ENCODE measurements at regions not wholly inside any gene's neighbourhood (a gene's known extent, or its start where the extent isn't known, plus 50 kb on each side); places are given as distances from the start of the nearest gene placed in this dataset.

DNA sequence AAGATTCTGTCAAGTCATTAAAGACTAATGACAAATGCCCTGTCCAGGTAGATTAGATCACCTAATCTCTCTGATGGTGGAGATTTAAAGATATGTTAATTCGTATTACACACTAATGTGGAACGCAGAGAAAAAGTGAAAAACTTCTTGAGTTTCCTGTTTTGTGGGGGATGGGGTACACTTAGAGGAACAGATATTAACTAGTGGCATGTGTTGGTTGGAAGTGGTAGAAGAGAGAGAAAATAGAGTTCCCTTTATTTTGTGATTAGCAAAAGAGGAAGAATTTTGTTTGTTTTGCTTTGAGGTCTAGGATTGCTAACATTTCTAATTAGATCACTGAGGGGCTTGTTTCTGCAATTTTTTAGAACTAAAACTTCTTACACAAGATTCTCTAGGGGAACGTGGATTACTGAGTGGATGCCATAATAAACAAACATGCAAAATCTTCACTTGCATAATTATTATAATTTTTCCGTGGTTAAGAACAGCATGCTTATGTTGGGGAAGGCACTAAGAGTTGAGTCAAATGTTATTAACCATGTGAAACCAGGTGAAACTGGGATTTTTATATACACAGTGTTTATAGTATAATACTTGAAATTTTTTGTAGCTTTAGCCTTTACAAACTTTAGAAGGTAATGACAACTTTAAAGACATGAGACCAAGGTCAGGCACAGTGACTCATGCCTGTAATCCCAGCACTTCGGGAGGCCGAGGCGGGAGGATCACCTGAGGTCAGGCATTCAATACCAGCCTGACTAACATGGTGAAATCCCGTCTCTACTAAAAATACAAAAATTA lies 97.4 kb upstream of the STK17B start:
- peak; percentile 22 to 34 for DNase-seq

DNA sequence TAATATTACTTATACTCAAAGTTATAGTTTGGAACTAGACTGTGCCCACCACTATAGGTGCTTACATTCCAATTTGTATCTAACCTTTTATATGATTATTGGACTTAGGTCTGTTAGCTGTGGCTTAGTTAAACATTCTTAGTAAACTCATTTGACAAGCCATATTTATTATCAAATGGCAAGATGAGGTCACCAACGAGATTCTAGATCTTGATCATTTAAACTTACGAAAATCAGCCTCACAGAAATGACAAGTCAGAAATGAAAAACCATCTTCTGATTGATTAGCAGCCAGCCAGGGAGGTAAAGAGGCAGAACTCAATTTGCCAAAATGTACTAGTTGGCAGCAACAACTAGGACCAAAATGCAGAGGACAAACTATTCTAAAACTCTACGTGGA lies 100.4 kb upstream of the STK17B start:
- DNase-seq = no peak
- ATAC-seq = no peak
- intact Hi-C loops (cut with DNase I, micrococcal nuclease) = no loop called here

More for the DNA sequence above, 97.4 kb upstream of the STK17B start:
- peak; percentile 73 for ATAC-seq
- intact Hi-C loops (cut with DNase I, micrococcal nuclease) = no loop called here

DNA sequence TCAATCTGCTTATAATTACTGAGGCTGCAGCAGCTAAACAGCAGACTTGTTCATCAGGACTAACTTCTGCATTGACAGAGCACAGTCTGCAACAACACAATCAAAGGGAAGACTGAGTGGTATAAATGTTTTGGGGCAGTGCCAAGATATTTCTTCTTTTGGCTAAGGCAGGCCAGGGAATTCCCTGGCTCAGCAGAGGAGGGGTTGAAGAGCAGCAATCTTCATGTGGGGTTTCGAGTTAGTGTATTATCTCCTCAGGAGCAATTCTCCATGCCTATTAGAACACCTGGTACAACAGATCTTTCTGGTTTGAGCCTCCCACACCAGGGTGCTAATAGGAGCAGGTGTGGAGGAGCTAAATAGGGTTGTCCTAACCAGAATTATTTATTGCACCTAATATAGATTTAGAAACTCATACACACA lies 103.0 kb upstream of the STK17B start:
- intact Hi-C loops (cut with DNase I, micrococcal nuclease) = no loop called here
- ATAC-seq (peak; percentile 27), DNase-seq (no peak)

DNA sequence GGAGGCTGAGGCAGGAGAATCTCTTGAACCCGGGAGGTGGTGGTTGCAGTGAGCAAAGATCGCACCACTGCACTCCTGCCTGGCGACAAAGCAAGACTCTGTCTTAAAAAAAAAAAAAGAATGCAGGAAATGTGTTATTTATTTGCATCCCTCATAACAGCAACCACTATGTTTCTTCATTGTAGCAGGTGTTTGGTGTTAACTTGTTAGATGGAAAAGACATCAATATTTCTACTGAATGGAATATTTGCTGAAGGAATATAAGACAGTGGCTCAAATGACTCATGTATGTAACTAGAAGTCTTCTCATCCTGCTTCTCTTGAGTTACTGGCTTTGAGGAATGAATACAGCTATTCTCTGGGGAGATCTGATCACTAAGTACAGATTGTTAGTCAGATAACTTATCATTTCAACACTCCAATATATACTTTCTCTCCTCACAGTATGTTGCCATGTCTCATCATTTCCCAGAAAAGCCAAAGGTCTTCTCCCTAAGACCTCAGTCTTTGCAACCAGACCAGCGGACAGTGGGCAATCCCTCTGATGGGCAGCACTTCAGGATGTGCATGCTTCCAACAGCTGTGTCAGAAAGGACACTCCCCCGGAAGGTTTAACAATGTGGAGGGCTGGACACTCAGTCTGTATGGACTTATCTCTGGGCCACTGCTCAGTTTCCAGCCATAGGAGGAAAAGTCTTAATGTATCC lies 104.4 kb upstream of the STK17B start:
- intact Hi-C loops (cut with DNase I, micrococcal nuclease) = no loop called here
- DNase-seq = peak in 1 of 2 donors; percentile 18
- peak; percentile 64 for ATAC-seq

DNA sequence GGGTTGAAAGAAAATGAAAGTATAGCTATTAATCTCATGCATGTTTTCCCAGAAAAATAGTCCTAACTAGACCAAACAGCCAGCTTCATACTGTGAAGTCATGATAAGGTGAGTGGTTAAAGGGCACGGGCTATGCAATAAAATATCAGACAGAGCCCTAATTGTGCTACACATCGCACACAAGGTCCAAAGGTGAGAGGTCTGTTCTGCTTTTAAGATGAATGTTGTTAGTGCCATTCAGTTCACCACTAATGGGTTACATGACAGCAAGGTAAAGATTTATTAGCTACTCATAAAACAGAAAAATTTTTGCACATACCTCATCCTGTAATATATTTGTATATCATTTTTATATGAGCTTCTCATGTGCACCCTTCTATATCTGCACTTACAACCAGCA lies 105.0 kb upstream of the STK17B start:
- DNase-seq (peak in 1 of 2 donors; percentile 45), ATAC-seq (peak; percentile 94)
- intact Hi-C loops (cut with DNase I, micrococcal nuclease) = no loop called here

DNA sequence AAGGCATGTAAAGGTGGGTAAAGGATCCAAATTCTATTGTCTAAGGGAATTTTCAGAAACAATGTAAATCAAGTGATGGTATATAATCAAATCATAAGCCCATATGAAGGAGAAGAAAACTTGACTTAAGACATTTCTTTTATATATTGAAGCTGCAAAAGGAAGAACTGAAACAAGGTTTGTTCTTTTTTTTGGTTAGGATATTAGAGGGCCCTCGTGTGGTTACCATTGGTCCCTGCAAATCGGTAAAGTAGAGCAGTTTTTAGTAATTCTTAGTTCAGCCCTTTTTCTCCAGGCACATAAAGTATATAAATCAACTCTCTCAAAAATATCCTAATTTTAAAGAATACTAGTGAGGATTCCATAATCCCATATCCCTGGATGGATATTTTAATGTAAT lies 105.6 kb upstream of the STK17B start:
- peak; percentile 49 for ATAC-seq
- intact Hi-C loops (cut with DNase I, micrococcal nuclease) = no loop called here
- peak in 1 of 2 donors; percentile 23 for DNase-seq

DNA sequence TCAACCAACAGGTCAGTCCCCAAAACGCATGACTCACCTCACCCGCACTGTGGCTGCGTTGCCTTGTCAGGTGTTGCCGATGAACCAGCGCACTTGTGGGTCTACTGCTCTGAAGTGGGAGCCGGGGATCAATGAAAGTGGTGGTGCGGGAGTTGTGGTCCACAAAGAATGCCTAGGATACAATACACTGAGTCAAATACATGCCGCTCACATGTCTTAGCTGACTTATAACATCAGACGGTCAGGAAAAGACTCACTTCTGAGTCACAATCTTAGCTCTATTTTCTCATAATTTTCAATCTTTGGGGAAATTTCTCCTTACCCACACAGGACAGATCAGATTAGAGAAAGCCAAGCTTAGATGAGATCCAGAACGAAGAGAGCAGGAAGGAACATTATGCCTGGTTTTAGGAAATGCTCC lies 107.1 kb upstream of the STK17B start:
- intact Hi-C loops (cut with DNase I, micrococcal nuclease) = no loop called here
- ATAC-seq = no peak

DNA sequence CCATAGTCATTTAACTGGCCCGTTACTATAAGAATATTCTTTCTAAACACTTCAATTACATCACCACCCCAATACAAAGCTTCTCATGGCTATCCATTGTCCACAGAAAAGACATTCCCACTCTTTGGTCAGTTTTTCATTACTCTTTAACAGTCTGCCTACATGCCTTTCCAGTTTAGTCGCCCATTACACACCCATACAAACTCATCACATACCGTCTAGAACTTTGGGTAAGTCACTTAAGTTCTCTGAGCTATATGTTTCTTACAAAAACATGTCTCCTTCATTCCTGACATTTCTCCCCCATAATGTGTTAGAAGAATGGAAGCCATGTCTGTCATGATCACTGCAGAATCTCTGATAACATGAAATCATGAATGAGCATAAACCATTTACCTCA lies 108.2 kb upstream of the STK17B start:
- intact Hi-C loops (cut with DNase I, micrococcal nuclease) = no loop called here

More for the DNA sequence above, 107.1 kb upstream of the STK17B start:
- DNase-seq = no peak

DNA sequence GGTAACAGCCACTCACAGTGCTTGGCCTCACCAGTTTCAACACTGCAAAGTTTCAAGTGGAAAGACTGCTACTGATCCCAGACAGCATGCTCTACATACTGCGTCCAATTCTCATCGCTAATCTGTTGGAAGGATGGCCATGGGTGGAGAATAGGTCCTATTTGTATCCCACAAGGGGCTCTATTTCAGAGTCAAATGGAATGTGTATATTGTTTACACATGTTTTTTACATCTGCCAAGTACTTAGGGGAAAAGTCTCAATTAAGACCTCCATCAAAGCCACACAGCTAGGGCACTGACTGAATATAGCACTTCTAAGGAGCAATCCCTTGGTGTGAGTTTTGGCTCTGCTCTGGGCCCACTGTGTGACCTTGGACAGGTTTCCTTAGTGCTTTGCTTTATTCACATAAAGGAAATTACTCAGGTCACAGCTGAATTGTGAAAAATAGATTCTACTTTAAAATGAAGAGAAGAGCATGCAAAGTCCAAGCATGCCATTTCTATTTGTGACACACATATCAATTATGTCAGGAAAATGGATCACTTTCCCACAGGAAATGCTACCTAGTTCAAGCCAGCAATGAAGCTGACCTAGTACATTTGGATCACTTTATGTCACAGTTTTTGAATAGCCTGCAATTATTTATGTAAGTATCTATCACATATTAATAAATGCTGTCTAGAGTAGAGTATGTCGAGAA lies 112.9 kb upstream of the STK17B start:
- ATAC-seq (no peak), DNase-seq (no peak)
- intact Hi-C loops (cut with DNase I, micrococcal nuclease) = no loop called here

More for the DNA sequence above, 108.2 kb upstream of the STK17B start:
- DNase-seq = no peak
- no peak for ATAC-seq

DNA sequence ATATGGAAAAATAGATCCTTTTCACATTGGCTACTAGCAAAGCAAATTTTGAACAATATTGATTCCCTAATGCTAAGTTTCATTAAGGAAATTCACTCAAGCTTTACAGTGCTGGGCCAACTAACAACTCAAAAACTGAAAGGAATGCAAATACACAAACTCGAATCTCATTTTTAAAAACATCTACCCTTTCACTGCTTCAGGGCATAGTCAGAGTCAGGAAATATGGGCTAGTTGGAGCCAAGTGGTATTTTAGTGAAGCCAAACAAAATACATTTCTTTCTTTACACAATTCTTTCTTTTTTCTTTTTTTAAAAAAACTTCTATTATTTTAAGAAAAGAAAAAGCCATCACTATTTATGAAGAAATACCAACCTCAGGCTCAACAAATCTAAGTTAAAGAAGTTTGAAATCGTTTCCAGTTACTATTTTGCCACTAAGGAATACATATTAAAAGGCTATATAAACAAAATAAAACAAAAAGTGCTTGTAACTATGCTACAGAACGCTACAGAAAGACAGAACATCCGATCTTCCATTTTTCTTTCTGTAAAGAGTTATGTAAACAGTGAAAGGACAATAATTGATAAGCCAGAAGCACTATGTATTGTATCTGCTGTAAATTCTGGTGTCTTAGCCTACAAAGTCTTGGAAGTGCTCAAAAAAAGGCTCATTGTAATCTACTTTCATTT lies 113.6 kb upstream of the STK17B start:
- intact Hi-C loops (cut with DNase I, micrococcal nuclease) = no loop called here

DNA sequence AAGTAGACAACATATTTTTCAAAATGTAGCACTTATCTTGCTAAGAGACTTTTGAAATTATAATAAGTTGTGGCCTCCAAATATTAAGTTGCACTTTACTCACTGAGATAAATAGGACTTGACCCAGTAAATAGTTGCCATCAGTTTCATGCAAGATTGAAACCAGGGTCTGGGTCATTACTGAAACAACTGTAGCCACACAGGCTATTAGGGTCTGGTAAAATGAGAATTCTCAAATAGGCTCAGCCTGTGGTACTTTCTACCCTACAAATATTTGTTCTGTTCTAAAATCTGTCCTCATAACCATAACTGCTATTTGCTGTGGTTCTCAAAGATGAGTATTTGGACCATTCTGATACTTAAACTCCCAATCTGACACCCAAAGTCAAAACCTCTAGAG lies 115.4 kb upstream of the STK17B start:
- intact Hi-C loops (cut with DNase I, micrococcal nuclease) = no loop called here
- ATAC-seq (no peak), DNase-seq (no peak)

More for the DNA sequence above, 113.6 kb upstream of the STK17B start:
- DNase-seq (no peak), ATAC-seq (no peak)

DNA sequence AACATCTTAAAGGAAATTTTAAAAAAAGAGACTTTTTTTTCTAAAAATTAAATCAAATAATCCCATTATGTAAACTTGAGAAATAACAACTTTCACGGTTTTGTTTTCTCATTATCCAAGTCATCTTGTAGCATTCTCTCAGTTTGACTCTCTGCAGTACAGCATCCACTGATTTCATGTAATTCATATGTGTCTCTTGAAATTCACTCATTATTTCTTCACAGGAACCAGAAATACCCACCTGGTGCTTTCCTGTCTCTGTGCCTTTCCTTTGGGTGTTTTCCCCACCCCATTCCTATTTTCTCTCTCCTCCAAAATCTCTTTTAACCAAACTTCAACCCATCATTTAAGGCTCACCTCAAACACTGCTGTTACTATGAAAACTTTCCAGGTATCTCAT lies 116.1 kb upstream of the STK17B start:
- intact Hi-C loops (cut with DNase I, micrococcal nuclease) = no loop called here
- DNase-seq (no peak), ATAC-seq (no peak)

DNA sequence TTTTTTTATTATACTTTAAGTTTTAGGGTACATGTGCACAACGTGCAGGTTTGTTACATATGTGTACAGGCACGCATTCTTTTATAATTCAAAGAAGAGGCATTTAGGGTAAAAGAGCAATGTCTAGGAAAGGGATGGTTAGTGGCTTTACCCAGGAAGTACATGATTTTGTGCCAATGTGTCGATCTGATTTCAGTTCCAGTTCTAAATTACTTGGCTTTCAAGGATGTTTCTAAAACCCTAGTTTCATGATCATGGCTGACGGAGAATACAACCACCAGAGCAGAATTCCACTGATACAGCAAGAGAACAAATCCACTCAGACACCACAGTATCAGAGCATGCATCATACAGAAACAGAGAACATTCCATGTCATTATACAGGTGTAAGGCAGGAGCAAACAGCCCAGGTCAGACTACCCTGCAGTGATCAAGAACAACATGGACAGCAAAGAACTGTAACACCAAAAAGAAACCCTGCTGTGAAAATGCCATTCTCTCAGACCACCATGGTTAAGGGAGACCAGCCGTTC lies 116.7 kb upstream of the STK17B start:
- intact Hi-C loops (cut with DNase I, micrococcal nuclease) = no loop called here
- no peak for DNase-seq
- no peak for ATAC-seq

DNA sequence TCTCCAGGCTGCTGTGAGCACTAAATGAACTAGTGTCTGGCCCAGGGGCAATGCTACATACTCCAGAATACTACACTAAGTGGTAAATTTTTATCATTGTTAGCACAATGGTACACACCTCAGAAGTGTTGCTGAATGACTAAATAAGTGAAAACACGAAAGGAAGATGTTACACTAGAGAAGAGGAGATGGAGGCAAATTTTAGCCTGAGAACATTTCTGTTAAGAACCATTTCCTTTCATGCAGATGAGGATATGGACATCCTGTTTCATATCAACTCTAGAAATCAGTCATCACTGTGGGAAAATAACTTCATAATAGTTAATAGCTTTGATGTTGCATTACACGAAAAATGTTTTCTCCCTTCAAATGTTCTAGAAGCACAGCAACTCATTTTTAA lies 117.6 kb upstream of the STK17B start:
- DNase-seq (no peak), ATAC-seq (no peak)
- intact Hi-C loops (cut with DNase I, micrococcal nuclease) = no loop called here

DNA sequence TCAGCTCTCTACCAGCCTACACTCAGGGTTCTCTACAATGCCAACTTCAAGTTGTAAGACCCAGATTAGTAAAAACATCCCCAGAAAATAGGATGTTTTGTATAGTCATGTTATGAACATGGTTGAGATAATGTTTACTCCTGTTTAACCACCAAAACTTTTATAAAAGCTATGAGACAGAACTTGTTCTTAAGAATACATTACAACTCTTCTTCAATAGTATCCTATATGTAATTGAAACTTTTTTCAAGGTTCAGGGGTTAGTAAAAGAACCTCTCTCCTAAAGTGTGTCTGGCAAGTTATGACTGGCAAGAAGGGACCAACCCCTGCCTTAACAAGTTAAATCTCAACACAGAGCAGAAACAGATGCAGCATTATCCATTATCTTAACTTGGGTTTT lies 118.8 kb upstream of the STK17B start:
- DNase-seq (no peak), ATAC-seq (no peak)
- intact Hi-C loops (cut with DNase I, micrococcal nuclease) = no loop called here

DNA sequence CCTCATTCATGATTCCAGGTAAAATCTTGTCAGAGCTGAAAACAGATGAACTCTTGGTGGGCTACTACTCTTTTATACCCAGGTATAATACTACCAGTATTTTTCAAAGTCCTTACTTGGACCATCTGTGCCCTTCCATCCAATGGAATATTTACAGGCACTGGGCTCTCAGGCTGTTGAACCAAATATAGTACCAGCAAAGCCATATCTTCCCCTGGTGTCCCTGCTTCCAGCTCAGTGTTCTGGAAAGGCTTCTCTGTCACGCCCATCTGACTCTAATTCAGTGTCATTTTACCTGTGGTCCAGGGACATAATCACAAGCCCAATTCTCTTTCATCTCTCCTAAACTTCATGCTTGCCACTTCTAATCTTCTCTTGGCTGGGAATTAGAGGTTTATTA lies 119.2 kb upstream of the STK17B start:
- intact Hi-C loops (cut with DNase I, micrococcal nuclease) = no loop called here
- DNase-seq (no peak), ATAC-seq (no peak)

DNA sequence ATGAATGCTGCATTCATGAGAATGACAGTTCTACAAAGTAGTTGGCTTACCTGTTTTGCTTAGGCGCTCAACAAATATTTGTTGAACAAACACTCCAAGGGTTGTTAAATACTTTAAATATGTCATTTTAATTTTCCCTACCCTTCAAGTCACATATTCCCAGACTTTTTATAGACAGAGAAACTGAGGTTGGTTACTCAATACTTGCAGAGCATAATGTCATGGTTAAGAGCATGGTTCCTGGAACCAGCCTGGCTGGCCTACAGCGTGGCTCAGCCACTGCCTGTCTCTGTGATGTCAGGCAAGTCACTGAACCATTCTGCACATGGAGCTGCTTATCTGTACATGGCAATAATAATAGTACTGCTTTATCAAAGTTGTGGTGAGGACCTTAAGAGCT lies 120.0 kb upstream of the STK17B start:
- no peak for DNase-seq
- ATAC-seq = no peak
- intact Hi-C loops (cut with DNase I, micrococcal nuclease) = no loop called here

DNA sequence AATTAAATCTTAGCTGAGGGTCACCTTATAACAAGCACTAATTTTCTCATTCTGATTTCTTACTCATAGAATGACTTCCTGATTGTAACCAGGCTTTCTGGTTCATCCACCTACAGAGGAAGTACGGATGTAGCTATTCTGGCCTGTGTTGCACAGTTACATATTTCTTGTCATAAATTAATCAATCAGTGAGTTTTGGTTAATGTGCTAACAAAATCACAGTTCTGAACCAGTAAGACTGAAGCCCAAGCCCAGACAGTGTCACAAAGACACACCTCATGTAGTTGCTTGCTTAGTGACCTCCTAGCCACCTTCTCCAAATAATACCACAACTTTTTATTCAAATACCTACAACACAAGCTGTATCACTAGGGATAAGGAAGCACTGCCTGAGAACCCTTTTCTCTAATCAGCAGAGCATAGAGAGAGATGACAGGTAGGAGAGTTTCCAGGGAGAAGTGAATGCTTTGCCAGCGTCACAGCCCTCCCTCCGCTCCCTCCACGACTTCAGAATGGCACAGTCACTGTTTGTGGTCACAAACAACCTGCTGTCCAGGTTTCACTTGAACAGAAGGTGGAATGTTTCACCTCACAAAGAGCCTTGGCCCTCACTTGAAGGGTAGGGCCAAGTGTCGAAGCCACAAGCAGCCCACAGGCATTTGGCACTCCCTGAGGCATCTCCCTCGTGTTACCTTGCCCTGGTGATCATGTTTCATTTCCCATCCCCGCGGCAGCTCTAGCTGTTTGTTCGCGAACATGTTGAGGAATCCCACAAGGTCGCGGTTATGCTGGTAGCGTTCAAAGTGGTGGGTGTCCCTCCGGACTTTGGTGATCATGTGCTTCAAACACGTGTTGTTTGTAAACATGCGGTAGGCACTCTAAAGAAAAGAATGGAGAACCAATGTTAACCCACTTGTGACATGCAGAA lies 120.8 kb upstream of the STK17B start:
- DNase-seq (no peak), ATAC-seq (no peak)
- intact Hi-C loops (cut with DNase I, micrococcal nuclease) = no loop called here

Data from left colon (tissue), 2 donors.